Omental fat pad (tissue), 3 donors: ENCODE measurements at regions not wholly inside any gene's neighbourhood (a gene's known extent, or its start where the extent isn't known, plus 50 kb on each side); places are given as distances from the start of the nearest gene placed in this dataset.

Experiments used
- ATAC-seq: fragments of 150-250 bp; one replicate; pipeline ENCODE4 v1.9.1; 2016; ENCODE audit warnings: mild to moderate bottlenecking, moderate library complexity; ENCODE audit not compliant: low FRiP score
- DNase-seq: peaks from one replicate; pipeline ENCODE4 v3.0.0-alpha.2; 2019; ENCODE audit warnings: low spot score
- CTCF ChIP-seq, 3 donors: fragments of 450-650 bp; IDR thresholded peaks; one replicate each; pipeline ENCODE4 v1.5.1; 2016 to 2017; ENCODE audit warnings: antibody characterized with exemption in 3 of 3, mild to moderate bottlenecking in 3 of 3, moderate library complexity in 2 of 3

GRCh38 chr3:26406636-26407035, 215.9 kb upstream of the LRRC3B start:
- TF ChIP-seq CTCF (IDR thresholded peaks at IDR 0.05), result no peak
- DNase-seq, result no peak
- ATAC-seq, result no peak

- DNase-seq (no peak), ATAC-seq (no peak)
- TF ChIP-seq CTCF (IDR thresholded peaks at IDR 0.05), result no peak
Observed at GRCh38 chr3:26418553-26418952, 204.0 kb upstream of the LRRC3B start.

- DNase-seq, result no peak
- no peak for ATAC-seq
- TF ChIP-seq CTCF (IDR thresholded peaks at IDR 0.05), result no peak
Observed at GRCh38 chr3:26422415-26422814, 200.2 kb upstream of the LRRC3B start.

DNA sequence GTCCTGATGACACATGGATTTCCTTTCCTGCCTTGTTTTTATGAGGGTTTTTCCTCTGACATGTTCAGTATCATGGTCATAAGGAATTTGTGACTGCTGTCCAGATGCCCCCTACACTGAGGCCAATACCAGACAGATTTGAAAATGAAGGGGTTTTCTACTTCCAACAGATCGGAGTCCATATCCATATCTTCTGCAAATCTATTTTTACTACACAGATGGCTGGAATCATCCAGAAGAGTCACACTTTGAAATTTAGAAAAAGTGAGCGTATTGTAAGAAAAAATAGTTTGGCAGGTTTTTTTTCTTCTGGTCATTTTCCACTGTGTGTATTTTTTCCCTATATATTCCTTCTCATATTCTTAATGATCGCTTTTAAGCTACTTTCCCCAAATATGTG, 197.5 kb upstream of the LRRC3B start:
- ATAC-seq (no peak), DNase-seq (no peak)
- TF ChIP-seq CTCF (IDR thresholded peaks at IDR 0.05), result no peak

DNA sequence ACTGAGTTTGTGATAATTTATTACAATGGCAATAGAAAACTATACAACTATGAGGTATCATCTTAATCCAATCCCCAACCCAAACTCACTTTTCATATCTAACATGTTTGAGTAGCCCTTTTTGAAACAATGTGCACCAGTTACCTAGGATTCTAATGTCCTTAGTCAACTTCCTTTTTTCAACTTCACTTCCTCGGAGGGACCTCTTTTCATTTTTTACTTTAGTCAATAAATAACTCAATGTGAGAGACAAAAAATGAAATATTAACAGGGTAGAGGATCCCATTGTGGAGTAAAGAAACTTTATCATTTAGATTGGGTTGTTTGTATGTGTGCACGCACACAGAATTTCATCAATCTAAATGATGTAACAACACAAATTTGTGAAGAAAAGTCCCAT, 193.6 kb upstream of the LRRC3B start:
- TF ChIP-seq CTCF (IDR thresholded peaks at IDR 0.05), result no peak
- no peak for ATAC-seq

GRCh38 chr3:26437678-26438077, 184.9 kb upstream of the LRRC3B start:
- DNase-seq (no peak), ATAC-seq (no peak)
- no peak for TF ChIP-seq CTCF (IDR thresholded peaks at IDR 0.05)

More for the DNA sequence above, 193.6 kb upstream of the LRRC3B start:
- no peak for DNase-seq

DNA sequence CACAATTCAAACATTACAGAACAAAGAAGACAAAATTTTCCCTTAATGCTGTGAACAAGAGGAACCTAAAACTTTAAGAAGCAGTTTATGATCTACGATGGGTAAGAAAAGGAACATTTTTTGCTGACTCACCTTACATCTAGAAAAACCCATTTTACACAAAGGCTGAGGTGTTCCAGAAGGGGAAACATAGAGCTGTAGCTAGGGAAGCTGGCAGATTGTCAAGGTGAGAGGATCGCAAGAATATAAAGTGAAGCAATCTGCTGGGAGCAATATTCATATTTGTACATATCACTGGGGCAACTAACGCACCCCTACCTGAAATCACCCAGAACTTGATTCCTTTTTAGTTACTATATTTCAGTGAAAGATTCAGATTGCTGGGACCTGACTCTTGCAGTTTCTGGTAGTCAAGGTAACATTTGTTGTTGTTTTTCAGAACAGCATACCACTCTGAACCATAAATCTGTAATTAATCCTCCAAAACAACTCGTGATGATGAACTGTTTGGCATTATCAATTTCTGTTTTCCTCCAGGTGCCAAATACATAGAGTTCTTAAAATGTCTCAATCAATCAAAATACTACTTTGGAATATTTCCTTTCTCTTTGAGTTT, 184.1 kb upstream of the LRRC3B start:
- peak; percentile 62 for ATAC-seq
- TF ChIP-seq CTCF (IDR thresholded peaks at IDR 0.05), result no peak
- no peak for DNase-seq
